HuH-7.5 (cell line): ENCODE measurements at regions not wholly inside any gene's neighbourhood (a gene's known extent, or its start where the extent isn't known, plus 50 kb on each side); places are given as distances from the start of the nearest gene placed in this dataset.

Experiments used
- DNase-seq: peaks from one replicate; pipeline ENCODE4 v3.0.0; 2011; ENCODE audit warnings: low spot score

DNA sequence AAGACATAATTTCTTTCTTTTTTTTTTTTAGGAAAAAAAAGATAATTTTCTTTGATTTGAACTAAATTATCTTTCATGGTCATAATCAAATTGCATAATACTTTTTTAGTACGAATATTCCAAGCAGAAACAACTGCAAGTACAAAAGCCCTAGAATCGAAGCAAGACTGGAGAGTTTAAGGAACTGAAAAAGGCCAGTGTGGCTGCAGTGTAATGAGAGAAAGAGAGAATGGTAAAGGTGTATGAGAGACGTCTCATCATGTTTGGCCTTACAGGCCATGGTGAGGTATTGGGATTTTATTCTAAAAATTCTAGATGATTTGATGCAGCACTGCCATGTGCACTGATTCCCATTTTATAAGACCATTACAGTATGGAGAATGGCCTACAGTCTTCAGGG lies 180.9 kb downstream of the SUCNR1 start:
- DNase-seq = no peak

DNA sequence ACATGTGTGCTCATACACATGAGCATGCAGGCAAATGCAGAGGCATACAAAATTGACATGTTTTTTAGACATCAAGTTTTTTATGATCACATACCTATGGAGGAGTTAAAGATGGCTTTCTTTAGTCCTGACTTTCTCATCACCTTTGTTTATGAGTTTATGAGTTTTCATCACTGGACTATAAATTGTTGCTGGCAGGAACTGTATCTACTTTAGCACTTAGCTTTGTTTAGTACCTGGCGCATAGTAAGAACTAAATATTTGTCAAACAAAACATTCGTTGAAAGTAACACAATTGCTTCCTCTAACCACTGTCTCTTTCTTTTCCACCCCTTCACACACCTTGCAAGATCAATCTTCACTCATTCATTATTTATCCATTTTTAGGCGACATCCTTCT lies 182.6 kb downstream of the SUCNR1 start:
- no peak for DNase-seq

DNA sequence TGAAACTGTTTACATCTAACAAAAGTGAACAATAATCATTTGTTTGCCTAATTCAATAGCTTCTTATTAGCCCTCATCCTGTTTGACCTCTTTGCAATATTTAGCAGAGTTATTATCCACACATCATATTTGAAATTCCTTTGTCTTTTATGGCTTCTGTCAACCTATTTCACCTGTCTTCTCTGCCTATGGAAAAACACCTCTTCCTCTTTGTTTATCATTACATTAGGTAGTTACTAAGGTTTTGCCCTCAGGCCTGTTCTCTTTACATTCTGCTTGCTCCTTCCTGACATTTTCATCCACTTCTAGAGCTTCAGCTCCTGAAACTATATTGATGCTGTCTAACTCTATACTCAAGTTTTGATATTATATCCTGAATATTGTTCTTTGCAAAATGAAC lies 183.0 kb downstream of the SUCNR1 start:
- no peak for DNase-seq

- DNase-seq = no peak
Observed at GRCh38 chr3:152056987-152057386, 183.5 kb downstream of the SUCNR1 start.

- DNase-seq = no peak
Observed at GRCh38 chr3:152058856-152059255, 185.4 kb downstream of the SUCNR1 start.

- DNase-seq = no peak
Observed at GRCh38 chr3:152060701-152061100, 187.3 kb downstream of the SUCNR1 start.

- DNase-seq = no peak
Observed at GRCh38 chr3:152061296-152061695, 187.9 kb downstream of the SUCNR1 start.

DNA sequence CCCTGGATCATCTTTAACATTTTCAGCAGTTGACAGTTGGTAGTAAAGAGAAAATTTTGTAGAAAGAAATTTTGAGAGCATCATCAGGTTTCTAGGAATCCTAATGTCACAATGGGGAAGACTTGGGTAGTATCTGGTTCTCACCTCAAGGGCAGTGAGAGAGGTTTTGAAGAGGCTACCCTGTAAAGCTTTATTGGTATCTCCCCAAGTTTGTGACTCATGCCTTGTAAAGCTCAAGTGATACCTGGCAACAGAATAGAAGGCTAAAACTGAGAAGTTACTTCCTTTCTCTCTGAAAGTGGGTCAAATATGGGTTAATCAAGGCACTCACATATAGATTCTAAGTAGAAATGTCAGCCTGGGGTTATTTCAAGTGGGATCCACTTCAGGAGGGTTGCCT lies 196.4 kb downstream of the SUCNR1 start:
- DNase-seq = no peak

GRCh38 chr3:152071315-152071714 lies 197.4 kb upstream of the MBNL1 start:
- DNase-seq = no peak

DNA sequence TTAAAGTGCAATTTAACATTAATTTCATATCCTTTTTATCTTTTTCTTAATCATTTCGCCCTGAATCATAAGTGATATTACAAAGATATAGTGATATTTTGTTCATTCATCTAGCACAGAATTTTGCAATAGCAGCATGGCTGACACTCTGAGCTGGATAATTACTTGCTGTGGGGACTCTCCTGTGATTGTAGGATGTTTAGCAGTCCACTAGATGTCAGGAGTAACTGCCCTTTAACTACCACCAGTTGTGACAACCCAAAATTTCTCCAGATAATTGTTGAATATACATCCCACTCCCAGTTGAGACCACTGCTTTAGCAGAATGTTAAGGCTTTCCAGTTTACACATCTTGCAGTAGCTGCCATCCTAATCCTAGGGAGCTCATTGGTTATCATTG lies 196.8 kb upstream of the MBNL1 start:
- DNase-seq = peak; percentile 12

DNA sequence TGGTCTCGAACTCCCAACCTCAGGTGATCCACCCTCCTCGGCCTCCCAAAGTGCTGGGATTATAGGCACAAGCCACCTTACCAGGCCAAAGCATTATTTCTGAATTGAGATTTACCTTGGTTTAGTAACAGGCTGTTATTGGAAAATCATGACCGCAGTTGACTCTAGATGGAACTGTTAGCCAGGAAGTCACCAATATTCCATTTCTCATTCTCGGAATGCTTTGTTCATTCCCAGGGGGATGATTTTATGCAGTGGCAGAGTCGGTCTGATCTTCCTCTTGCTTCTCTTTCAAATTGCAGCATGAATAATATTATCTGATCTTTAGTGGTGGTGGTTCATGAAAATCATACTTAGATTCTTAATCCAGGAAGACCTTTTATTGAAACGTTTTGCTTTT lies 195.5 kb upstream of the MBNL1 start:
- DNase-seq = no peak

DNA sequence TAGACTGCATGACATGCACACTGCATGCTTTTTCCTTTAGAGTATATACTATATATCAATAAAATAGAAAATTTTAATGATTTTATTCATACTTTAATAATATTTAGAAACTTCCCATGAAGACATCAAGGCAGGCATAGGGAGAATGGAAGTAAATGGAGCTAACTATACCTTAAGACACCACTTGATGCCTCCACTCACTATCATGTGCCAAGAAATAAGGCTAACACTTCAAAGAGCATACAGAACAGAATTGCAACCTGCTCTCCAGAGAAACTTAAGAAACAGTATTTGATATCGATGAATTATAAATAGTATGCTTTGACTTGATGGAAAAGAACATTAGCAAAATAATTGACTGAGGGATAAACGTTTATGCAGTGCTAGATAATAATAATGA lies 192.6 kb upstream of the MBNL1 start:
- no peak for DNase-seq

DNA sequence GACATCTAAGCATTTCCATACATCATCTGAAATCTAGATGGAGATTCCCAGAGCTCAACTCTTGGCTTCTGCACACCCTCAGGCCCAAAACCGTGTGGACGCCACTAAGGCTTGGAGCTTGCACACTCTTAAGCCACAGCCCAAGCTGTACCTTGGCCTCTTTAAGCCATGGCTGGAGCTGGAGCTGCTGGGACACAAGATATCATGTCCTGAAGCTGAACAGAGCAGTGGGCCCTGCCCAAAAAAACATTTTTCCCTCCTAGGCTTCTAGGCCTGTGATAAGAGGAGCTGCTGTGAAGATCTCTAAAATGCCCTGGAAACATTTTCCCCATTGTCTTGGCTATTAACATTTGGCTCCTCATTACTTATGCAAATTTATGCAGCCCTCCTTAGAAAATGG lies 188.7 kb upstream of the MBNL1 start:
- DNase-seq = no peak

DNA sequence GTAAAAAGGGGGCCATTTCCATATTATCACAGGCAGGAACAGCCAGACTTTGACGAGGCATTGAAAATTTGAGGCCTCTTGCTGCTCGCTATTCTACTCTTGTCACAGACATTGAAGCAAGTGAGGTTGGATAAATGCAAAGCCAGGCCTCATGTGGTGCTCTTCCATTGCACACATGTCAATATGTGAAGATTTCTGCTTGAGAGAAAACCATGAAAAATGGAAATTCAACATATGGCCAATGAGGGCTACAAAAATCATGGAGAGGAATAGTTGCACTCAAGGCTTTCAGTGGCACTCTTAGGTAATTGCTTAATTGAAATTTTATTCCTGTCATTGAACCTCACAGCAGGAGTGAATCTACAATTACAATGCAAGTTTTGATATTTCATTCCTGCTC lies 185.6 kb upstream of the MBNL1 start:
- no peak for DNase-seq

GRCh38 chr3:152084441-152085158 lies 184.1 kb upstream of the MBNL1 start:
- no peak for DNase-seq

DNA sequence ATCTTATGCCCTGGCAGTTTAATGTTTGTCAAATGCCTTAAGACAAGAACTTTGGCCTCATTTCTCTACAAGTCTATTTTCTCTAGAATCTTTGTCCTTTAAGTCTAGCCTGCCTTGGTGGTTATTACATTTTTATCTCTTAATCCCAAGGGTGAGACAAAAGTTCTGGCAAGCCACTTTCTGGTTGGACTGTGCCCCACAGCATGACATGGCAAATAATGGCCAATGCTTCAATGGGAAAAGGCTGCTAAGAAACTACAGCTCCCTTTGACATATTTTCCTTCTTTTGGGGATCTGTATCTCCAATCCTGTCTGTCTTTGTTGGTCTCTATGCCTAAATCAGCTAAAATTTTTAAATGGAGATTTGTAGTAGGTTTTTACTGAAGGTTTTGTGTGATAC lies 181.6 kb upstream of the MBNL1 start:
- DNase-seq = no peak

- DNase-seq = no peak
Observed at GRCh38 chr3:152089528-152089927, 179.2 kb upstream of the MBNL1 start.

GRCh38 chr3:152091725-152092124 lies 177.0 kb upstream of the MBNL1 start:
- no peak for DNase-seq

DNA sequence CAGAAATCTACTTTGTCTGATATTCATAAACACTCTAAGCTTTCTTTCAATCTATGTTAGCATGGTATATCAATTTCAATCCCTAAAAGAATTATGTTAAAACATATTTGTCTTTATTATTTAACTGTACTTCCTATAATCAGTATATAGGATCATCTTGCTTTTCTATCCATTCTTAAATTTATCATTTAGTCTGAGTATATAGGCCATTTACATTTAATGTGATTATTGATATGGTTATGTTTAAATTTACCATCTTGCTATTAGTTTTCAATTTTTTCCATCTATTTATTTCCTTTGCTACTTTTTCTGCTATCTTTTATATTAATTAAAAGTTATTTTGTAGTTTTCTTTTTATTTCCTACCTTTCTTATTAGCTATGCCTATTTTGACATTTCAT lies 174.8 kb upstream of the MBNL1 start:
- no peak for DNase-seq

DNA sequence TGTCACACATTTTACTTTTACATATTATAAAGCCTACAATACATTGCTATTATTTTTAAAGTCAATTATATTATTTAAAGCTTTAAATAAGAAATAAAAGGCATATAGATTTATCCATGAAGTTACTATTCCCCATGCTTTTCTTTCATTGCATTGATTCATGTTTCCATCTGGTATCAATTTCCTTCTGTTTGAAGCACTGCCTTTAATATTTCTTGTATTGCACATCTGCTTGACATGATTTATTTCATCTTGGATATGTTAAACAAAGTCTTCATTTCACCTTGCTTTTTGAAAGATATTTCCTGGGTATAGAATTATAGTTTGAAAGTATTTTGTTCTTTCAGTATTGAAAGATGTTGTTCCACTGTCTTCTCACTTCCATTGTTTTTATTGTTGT lies 174.3 kb upstream of the MBNL1 start:
- DNase-seq = no peak

GRCh38 chr3:152095472-152095871 lies 173.3 kb upstream of the MBNL1 start:
- no peak for DNase-seq

- no peak for DNase-seq
Observed at GRCh38 chr3:152096280-152096906, 172.3 kb upstream of the MBNL1 start.

DNA sequence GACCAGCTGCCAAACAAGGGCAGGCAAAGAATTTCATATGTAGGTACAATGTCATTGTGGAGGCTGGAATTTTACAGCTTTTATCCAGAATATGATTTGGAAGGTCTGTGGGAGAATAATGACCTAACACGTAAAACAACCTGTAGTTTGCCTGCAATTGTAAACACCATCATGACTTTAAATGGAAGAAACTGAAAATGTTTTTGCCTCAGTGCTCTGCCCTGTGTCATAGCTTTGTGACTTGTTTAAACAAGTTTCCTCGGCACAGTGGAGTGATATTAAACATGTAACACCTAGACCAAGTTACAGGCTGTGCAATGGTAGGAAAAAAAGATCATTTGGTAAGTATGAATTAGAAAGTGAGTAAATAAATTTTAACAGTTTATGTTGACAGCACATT lies 171.6 kb upstream of the MBNL1 start:
- DNase-seq = no peak

DNA sequence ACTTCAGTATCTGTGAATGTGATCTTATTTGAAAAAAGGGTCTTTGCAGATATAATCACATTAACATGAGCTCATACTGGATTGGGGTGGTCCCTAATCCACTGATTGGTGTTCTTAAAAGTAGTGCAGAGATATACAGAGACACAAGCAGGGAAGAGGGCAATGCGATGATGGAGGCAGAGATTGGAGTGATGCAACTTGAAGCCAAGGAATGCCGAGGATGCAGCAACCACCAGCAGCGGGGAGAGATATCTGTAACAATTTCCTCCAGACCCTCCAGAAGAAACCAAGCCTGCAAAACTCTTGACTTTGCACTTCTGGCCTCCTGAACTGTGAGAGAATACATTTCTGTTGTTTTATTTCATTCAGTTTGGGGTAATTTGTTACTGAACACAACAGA lies 171.0 kb upstream of the MBNL1 start:
- no peak for DNase-seq
